A549 (cell line): ENCODE measurements at regions not wholly inside any gene's neighbourhood (a gene's known extent, or its start where the extent isn't known, plus 50 kb on each side); places are given as distances from the start of the nearest gene placed in this dataset.

Experiments
- CEBPB ChIP-seq, 2 experiments: fragments of >200 bp in 1 of 2; sonication (Bioruptor Twin) in 1 of 2; formaldehyde crosslinking in 1 of 2; IDR thresholded peaks; 2 replicates each; pipeline ENCODE4 v1.6.1; 2012 to 2016
- CHD2 ChIP-seq: fragments of 150-350 bp; IDR thresholded peaks from 2 replicates; pipeline ENCODE4 v1.6.1; 2014; ENCODE audit warnings: low read length; ENCODE audit not compliant: partially characterized antibody
- CTCF ChIP-seq: fragments of >200 bp; sonication (Bioruptor Twin); formaldehyde crosslinking; IDR thresholded peaks from 3 replicates; pipeline ENCODE4 v1.5.1; 2016
- KDM1A ChIP-seq: fragments of 200-600 bp; sonication (generic); IDR thresholded peaks from 2 replicates; pipeline ENCODE4 v1.6.1; 2016; ENCODE audit warnings: low read depth, mild to moderate bottlenecking
- PHF8 ChIP-seq: fragments of 200-600 bp; sonication (generic); IDR thresholded peaks from 2 replicates; pipeline ENCODE4 v1.6.1; 2016; ENCODE audit warnings: low read depth, mild to moderate bottlenecking, antibody characterized with exemption, moderate library complexity, borderline replicate concordance
- POLR2A ChIP-seq: IDR thresholded peaks from 2 replicates; pipeline ENCODE4 v1.6.1; 2012; ENCODE audit warnings: mild to moderate bottlenecking, low read length
- RAD21 ChIP-seq, 2 experiments: fragments of >200 bp in 1 of 2; sonication (Bioruptor Twin) in 1 of 2; formaldehyde crosslinking in 1 of 2; IDR thresholded peaks in 1 of 2; conservative IDR thresholded peaks in 1 of 2; 2 replicates in 1 of 2; 3 replicates in 1 of 2; pipeline ENCODE4 v1.6.1; 2012 to 2018; ENCODE audit warnings: inconsistent platforms in 1 of 2
- SMC3 ChIP-seq: fragments of >200 bp; sonication (Bioruptor Twin); formaldehyde crosslinking; IDR thresholded peaks from 3 replicates; pipeline ENCODE4 v1.6.1; 2018; ENCODE audit warnings: inconsistent platforms

DNA sequence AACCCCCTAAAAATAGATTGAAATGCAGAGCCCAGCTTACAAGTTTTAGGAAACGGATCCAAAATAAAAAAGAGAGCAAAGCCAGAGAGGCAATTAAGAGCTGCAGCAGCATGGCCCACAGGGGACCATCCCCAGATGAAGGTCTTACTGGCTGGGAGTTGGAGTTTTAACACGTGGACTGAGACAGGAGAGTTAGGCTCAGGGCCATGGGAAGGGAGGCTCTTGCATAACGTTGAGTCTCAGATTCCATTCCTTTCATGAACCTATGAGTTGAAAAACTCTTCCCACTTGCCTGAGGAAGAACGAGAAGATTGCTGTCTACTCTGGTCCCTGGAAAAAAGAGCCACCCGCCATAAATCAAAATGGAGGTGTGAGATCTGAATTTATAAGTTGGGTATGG lies 101.8 kb upstream of the NDUFV2 start:
- no peak for TF ChIP-seq KDM1A
- no peak for TF ChIP-seq PHF8
- no peak for TF ChIP-seq CTCF
- TF ChIP-seq CHD2, result no peak
- no peak for TF ChIP-seq CEBPB (IDR thresholded peaks at IDR 0.05)
- TF ChIP-seq RAD21 (conservative IDR thresholded peaks at IDR 0.05 in 1 of 2, IDR thresholded peaks at IDR 0.05 in 1 of 2), result no peak
- TF ChIP-seq POLR2A, result no peak
- no peak for TF ChIP-seq SMC3
